ENCODE measurements at regions not wholly inside any gene's neighbourhood (a gene's known extent, or its start where the extent isn't known, plus 50 kb on each side); places are given as distances from the start of the nearest gene placed in this dataset.
"Not testable (repeated sequence)": the region's sequence is repeated elsewhere in the genome, so short reads cannot be mapped to it uniquely, and the experiment has no call there.

DNA sequence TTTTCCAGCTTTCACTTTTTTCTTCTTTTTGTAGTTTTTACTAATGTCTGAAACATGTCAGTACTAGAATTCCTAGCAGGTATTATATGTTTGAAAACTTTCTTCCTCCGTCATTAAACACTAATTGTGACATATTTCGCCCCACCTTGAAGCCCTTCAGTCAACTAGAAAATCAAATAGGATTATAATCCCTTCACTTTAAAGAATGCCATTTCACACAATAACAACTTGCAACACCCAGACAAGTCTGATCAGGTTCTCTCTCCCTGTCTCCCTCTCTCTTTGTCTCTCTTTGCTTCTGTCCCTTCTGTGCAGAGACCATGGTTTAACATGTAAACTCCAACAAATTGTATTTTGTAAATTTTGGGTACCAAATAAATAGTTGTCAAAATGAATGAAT lies 373.5 kb downstream of the SEMA3D start:
- DNase-seq = no peak

DNA sequence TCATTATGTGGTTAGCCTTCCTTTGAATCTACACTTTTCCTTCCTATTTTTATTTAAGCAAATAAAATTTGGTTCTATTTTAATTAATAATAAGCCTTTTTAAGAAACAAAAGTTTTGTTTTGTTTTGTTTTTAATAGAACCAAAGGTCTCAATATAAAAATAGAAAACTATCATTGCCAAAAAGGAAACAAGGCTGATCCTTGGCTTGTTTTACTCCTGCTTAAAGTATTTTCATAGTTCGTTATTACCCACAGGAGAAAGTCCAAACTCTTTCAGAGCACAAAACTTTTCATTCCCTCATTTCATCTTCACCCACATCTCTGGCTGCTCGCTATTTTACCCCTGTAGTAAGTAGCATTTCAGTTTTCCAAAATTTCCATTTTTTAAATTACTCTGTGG lies 374.8 kb downstream of the SEMA3D start:
- DNase-seq = no peak

DNA sequence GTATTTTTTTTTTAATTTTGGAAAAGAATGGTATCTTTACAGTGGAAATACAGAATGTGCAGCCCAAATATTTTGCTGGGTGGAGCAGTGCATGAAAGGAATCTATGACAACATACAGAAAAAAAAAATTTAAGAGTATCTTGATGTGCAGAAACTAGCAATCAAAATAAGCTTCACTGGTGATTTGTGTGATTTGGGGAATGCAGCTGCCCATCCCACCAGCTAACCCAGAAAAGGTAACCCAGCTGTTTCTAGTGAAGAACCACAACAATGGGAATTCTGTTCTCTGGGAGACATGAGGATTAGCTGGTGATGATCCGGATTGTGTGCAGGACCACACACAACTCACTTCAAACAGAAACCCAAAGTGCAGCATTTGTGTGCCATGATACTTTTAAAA lies 375.5 kb downstream of the SEMA3D start:
- DNase-seq = no peak

DNA sequence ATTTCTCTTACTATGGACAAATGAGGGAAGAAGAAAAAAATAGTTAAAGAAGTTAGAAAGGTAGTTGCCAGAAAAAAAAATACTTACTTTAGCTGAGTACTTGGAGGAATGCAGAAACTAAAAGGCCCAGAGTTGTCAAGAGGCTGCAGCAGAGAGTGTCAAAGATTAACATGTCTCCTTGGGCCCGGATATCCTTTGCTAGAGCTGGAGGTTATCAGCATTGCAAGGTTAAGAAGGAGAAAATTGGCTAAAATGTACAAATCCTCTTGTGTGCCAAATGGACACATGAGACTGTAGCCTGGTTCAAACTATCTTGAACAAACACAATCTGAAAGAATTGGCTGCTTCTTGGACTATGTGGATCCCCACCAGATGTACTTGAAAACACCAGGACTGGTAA lies 377.0 kb downstream of the SEMA3D start:
- DNase-seq = no peak

DNA sequence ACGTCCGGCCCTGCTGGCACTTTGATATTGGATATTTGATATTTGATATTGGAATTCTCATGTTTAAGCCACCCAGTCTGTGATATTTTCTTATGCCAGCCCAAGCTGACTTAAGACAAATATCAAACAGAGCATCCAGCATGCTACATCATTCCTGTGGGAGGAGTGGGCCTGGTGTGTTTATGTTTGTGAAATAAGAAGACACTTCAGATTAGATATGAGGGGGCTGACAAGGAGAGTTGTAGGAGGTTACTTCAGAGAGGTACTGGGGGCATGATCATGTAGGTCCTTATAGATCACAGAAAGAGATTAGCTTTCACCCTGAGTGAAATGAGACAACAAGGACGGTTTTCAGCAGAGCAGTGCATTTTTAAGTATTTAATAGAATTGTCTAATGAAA lies 382.9 kb downstream of the SEMA3D start:
- DNase-seq = no peak

DNA sequence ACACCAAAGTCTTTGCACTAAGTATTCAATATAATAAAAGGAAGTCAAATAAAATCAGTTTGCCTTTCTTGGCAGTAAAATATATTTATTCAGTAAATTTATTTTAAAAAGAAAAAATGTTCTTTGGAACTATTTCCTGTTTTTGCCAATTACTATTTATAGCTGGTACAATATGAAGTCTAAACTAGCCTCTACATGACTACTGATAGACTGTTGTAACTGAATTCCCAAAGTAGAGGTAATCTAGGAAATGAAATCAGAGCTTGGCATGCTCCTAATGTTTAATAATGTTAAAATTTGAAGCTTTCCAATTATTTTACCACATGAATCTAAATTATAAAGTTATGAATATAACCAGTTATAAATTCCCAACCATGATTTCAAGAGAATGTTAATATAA lies 385.5 kb downstream of the SEMA3D start:
- no peak for DNase-seq

DNA sequence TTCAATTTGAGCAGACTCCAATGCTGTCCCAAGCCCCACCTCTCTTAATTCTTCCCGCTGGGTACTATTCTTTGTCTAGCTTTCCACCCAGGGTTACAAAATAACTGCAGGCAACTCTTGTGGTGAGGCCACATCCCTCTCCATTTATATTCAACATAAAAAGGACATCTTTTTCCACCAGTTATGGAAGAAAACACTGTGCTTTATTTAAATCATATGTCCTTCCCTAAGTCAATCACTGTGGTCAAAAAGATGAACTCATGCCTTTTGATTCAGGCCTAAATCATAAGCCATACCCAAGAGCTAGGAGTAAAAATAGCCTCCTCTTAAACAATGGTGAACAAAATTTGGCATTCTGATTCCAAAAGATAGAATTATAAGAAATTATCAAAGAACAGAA lies 386.0 kb downstream of the SEMA3D start:
- DNase-seq = no peak

DNA sequence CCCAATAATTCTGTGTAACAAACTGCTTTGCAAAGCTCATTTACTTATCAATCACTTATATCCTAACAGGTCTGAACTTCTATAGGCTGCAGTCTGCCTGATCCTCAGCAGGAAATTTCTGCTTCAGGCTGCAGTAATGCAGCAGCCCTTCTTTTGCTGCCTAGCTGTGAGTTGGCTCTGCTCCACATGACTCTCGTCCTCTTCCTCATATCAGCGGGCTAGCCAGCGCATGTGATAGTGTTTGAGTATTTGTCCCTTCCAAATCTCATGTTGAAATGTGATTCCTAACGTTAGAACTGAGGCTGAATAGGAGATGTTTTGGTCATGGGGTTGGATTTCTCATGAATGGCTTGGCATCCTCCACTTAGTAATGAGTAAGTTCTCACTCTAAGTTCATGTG lies 387.8 kb downstream of the SEMA3D start:
- no peak for DNase-seq

DNA sequence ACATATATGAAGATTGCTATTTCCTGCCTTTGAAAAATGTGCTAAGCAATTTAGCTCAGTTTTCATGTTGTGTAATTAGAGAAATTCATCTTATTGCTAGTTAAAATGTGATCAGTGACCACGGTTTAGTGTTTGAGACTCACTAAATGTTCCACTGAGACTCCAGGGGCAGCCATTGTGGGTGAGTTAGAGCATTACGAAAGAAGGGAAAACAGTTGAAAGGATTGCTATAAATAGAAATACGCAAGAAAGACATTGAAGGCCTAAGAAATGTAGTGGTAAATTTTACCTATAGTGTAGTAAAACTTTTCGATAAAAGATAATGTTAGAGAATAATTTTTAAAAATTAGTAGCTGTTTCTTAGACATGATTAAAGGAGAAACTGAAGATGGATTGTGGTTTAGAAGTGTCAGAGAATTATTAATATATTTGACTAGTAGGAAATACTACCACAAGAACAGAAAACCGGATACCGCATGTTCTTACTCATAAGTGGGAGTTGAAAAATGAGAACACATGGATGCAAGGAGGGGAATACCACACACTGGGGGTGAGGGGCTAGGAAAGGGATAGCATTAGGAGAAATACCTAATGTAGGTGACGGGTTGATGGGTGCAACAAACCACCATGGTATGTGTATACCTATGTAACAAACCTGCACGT lies 394.5 kb downstream of the SEMA3D start:
- DNase-seq = no peak

DNA sequence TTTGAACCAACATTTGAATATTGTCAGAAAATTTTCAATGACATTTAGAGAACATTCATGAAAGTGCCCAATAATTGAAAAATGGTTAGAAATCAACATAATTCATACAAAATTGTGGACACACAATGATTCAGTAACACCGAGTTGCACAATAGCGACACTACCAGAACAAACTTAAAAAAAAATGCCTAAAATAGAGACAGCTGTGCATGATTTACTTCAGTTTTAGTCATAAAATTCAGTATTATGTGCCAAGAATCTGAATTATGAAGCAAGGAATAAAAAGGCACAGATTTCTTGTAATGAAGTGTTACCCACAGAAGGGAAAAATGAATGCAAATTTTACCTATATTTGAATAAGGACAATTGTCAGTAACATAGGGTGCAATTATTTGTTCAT lies 396.0 kb downstream of the SEMA3D start:
- no peak for DNase-seq

DNA sequence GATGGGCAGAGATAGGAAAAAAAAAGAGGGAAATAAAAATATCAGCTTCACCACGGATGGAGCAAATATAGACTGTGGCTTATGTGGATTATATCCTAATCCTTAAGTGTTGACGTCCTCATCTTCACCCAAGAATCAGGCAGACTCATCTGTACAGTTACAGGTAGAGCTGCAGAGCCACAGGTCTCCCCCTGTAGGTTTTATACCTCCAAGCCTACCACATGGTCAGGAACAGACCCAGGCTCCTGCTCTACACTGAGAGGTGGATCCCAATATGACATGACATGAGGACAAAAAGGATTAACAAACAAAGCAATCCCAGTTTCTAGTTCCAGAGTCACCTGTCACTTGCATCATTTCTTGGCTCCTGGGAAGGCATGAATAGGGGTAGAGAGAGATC lies 400.8 kb downstream of the SEMA3D start:
- no peak for DNase-seq

DNA sequence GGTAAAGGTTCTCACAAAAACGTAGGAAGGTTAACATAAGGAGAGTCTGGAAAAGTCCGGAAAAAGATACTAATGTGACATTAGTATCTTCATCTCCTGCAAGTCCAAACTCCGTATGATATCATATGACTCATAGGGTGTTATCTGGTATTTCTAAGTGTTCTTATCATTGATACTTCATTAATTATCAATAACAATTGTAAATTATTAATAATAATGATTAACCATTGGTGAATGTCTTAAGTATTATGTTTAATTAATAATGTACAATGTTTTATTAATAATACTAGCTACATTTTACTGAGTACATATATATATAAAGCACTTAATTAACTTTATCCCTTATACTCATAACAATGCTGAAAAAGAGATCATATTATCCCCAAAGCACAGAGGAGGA lies 402.4 kb downstream of the SEMA3D start:
- DNase-seq = no peak

DNA sequence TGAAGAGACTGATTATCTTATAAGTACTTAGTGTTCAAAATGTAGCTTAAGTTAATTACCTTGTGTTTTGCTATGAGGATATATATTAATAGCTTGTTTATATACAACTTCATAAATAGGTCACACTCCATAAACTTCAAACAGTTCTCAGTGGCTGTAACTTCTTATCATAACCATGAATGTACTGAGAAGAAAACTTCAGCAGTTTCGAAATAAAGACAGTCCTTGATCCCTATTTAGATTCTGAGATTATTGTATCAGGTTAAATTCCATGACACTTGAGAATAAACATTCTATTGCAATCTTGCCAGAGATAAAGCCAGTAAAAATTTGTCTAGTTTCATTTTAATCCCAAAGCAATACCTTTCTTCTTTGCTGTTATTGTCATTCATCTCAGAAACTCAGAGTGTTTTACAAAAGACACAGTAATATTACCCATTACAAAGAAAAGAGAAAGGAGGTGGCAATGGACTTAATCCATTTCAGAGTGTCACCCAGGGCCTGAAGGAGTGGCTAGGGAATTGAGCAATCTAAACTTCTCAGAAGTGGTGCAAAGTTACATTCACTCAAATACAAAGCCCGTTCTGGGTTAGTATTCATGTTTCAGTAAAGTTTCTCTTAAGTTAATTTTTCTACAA lies 403.6 kb downstream of the SEMA3D start:
- no peak for DNase-seq

DNA sequence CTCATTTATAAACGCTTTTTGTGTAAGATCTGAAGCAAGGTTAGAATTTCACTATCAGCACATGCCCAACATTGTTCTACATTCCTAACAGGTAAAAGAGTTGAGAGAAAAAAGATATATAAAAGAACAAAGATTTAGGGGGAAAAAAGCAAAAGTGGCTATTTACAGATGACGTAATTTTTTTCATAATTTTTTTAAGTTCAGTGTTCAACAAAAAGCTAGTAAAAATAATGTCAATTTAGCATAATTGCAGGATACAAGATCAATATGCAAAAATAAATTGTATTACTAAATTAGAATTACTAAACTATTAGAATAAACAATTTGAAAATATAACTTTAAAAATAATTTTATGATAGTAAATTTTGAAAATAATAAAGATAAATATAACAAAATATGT lies 405.0 kb downstream of the SEMA3D start:
- DNase-seq = no peak

DNA sequence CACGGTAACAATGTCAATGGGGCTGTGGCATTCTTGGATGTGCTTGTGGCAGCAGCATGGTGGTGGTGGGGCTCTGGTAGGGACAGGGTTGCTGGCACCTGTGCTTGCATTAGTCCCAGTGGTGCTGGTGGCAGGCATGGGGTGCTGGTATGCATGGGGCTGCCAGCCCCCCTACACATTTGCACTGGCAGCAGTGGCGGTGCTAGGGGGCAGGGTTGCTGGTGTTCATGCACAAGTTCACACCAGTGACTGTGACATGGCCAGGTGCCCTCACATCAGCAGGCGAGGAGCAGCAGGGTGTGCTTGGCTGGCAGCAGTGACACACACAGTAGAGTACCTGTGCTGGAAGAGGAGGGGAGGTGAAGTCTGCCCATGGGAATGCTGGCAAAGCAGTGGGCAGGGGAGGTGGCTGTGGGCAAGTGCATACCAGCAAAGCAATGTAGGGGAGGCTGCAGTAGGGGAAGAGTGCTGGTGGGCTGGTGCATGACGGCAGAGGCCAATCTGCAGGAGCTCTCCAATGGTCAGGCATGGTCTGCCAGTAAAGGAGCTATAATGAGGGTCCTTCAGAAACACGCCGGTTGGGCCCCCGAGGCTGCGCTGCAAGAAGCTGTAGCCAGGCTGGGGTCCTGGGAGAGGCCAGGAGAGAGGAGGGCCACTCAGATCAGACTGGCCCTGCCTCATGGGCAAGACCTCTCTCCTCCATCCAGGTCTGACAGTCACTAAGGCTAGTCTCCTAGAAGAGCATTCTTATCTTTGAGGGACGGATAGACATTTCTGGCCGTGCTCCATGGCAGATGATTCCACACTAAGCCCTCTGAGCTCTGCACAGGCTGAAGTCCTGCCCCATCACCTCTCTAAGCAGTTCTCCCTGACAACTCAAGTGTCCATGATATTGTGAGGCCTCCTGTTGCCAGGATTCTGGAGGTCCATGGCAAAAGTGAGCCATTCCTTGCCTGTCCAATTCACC lies 406.4 kb downstream of the SEMA3D start:
- no peak for DNase-seq

DNA sequence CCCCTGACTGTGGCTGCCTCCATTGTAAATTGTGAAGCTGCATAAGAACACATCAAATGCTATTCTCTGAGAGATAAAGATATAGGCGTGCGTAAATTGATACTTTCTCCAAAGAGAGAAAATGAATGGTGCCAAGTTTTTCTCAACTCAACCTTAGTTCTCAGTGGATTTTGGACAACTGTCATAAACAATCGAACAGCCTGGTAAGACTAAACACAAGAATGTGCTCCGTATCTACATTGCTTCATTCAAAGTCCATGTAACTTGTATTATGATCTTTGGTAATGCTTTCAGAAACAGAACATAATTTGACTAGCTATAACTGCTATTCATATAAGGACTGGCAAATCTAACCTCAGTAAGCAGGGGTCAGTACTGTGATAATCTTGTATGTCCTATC lies 429.1 kb downstream of the SEMA3D start:
- DNase-seq = no peak

DNA sequence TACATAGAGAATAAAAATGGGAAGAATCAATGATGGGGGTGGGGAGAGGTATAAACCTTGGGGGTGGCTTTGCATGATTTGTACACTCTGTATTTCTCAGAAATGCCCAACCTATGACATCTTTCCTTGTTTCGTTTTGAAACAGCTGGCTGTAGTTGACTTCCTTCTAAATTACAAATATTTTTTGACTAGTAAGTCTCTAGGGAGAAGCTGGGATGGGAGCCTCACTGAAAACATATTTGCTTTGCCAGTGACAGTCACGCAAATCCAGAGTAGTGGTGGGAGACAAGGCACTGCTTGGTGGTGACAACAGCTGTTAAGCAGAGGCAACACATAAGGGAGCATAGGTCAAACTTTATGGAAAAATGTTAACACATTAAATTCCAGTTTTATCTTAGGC lies 440.5 kb downstream of the SEMA3D start:
- no peak for DNase-seq

DNA sequence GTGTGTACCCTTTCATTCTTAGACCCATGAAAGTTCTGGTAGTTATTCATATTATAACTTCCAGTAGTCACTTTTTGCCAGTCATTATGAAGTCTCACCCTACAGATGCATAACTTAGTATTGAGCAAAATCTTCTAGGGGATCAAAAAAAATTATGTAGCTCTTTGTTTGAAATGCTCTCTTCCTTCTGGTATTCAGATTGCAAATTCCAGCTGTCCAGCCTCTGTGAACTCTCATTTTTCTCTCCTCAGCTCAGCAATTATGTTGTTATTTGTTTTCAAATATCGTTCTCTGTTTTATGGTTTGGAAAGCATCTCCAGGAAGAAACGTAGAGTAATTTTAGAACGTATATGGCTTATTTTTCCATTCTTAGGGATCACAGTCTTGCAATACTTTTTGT lies 442.5 kb downstream of the SEMA3D start:
- no peak for DNase-seq

DNA sequence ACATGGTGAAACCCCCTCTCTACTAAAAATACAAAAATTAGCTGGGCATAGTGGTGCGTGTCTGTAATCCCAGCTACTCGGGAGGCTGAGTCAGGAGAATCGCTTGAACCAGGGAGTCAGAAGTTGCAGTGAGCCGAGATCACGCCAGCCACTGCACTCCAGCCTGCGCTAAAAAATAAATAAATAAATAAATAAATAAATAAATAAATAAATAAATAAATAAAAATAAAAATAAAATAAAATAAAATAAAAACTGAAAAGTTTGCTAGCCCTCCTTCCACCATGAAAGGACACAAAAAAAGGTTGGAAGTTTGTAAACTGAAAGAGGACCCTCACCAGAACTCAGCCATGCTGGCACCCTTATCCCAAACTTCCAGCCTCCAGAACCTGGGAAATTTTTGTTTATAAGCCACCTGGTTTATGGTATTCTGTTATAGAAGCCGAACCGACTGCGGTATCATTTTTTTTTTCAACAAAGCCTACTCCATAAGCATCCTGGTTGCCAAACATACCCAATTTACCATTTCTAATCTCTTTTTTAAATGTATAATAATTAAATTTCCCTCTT lies 448.2 kb downstream of the SEMA3D start:
- no peak for DNase-seq

DNA sequence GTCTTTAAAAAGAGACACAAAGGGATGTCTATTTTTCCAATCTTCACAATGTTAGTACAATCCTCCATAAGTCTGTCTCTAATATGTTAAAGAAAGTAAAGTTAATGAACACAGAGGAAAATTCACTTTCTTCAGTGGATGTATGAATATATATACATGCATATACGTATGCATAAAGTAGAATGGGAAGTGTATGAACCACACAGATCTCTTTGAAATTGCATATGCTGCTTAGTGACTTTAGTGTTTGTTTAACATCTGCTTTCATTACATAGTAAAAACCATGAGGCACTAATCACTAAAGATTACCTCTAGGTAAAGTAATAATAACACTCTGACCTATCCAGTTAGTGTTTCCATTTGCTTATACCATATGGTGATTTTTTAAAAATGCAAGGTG lies 451.2 kb downstream of the SEMA3D start:
- DNase-seq = no peak

DNA sequence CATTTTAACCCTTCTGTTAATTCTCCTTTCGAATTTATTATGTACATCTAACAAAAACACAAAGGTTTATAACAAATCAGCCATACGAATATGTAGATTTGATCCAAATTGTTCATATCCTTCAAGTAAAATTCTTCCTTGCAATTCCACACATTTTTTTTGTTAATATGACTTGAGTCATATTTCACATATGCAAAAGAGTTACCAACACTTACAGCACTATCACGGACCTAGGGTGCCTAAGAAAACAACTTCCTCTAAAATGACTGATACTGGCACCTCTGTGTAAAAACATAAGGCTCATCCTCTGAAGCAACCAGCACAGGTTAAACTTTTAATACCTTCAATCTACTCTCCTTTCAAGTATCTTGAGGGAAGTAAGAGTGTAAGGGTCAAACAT lies 451.8 kb downstream of the SEMA3D start:
- DNase-seq = no peak

DNA sequence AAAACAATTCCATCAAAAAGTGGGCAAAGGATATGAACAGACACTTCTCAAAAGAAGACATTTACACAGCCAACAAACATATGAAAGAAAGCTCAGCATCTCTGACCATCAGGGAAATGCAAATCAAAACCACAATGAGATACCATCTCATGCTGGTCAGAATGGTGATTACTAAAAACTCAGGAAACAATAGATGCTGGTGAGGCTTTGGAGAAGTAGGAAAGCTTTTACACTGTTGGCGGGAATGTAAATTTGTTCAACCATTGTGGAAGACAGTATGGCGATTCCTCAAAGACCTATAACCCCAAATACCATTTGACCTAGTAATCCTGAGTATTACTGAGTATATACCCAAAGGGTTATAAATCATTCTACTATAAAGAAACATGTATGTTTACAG lies 452.9 kb downstream of the SEMA3D start:
- DNase-seq = not testable (repeated sequence)

DNA sequence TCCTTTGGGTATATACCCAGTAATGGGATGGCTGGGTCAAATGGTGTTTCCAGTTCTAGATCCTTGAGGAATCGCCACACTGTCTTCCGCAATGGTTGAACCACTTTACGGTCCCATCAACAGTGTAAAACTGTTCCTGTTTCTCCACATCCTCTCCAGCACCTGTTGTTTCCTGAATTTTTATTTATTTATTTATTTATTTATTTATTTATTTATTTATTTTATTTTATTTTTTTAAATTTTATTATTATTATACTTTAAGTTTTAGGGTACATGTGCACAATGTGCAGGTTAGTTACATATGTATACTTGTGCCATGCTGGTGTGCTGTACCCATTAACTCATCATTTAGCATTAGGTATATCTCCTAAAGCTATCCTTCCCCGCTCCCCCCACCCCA lies 456.0 kb downstream of the SEMA3D start:
- not testable (repeated sequence) for DNase-seq

DNA sequence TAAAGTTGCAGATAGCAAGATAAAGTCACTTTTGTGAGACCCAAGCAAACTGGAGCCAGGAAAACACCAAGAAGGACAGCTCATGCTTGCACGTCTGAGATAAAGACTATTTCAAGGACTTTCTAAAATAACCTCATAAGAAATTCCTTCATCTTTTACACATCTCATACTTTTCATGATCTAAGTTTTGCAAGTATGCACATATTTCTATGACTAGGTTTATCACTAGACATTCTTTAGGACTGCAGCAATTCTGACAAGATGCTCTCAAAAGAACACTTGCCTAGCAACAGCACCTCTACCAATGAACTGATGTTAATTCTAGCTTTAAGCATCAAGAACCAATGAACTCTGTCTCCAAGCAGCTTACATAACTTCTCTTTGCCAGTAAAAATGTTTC lies 457.6 kb downstream of the SEMA3D start:
- no peak for DNase-seq

Measured in NCI-H1092 (cell line).